ENCODE measurements at regions not wholly inside any gene's neighbourhood (a gene's known extent, or its start where the extent isn't known, plus 50 kb on each side); places are given as distances from the start of the nearest gene placed in this dataset.

DNA sequence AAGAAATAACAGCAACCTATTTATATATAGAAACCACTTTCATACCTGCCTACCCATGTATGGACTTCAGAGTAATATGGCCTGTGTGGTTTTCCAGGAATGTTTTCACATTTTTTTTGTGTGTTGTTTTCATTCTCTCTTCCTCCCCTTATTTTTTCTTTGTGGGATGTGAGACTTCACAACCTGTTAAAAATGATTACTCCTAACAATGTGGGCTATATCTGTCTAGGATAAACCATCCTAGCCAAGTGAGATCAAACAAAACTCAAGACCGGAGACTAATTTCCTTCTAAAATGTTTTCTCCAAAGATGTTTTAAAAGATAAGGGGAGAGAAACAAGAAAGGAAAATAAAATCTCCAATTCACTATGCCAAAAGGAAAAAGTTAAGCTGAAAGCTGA is 106.1 kb upstream of the DIPK2B start:
- TF ChIP-seq CTCF (IDR thresholded peaks at IDR 0.05), result no peak
- no peak for TF ChIP-seq POLR2AphosphoS5 (IDR thresholded peaks at IDR 0.05; ENCODE audit: low read depth, low read length)
- TF ChIP-seq SIN3A (IDR thresholded peaks at IDR 0.05; ENCODE audit: borderline replicate concordance, insufficient read depth, low read depth, low read length), result no peak
- no peak for TF ChIP-seq REST (IDR thresholded peaks at IDR 0.05; ENCODE audit: insufficient read depth in 1 of 2, low read depth in 2 of 2, low read length in 1 of 2)

All from Panc1 (cell line).